HG03280 (cell line): ENCODE measurements at regions not wholly inside any gene's neighbourhood (a gene's known extent, or its start where the extent isn't known, plus 50 kb on each side); places are given as distances from the start of the nearest gene placed in this dataset.
"Not testable (repeated sequence)": the region's sequence is repeated elsewhere in the genome, so short reads cannot be mapped to it uniquely, and the experiment has no call there.

Experiments used
- ATAC-seq: cut with Tn5 transposase; IDR thresholded peaks from one replicate; pipeline ENCODE4 v1.9.1; 2021; ENCODE audit warnings: mild to moderate bottlenecking, moderate library complexity; ENCODE audit not compliant: unreplicated experiment

- ATAC-seq, result no peak
These were observed 253.5 kb downstream of the ZIC1 start for GRCh38 chr3:147662705-147663104.

GRCh38 chr3:147669077-147669476 lies 259.9 kb downstream of the ZIC1 start:
- no peak for ATAC-seq

GRCh38 chr3:147672035-147672434 lies 262.9 kb downstream of the ZIC1 start:
- ATAC-seq, result no peak

- no peak for ATAC-seq
These were observed 263.3 kb downstream of the ZIC1 start for GRCh38 chr3:147672436-147672835.

GRCh38 chr3:147675761-147676160 lies 266.6 kb downstream of the ZIC1 start:
- no peak for ATAC-seq

GRCh38 chr3:147680837-147681483 lies 271.8 kb downstream of the ZIC1 start:
- no peak for ATAC-seq

- ATAC-seq, result no peak
These were observed 279.7 kb downstream of the ZIC1 start for GRCh38 chr3:147688868-147689267.

- ATAC-seq, result no peak
These were observed 290.1 kb downstream of the ZIC1 start for GRCh38 chr3:147699175-147699838.

GRCh38 chr3:147701195-147701594 lies 292.0 kb downstream of the ZIC1 start:
- no peak for ATAC-seq

- ATAC-seq, result no peak
These were observed 293.3 kb downstream of the ZIC1 start for GRCh38 chr3:147702509-147702908.

GRCh38 chr3:147705651-147706051 lies 296.5 kb downstream of the ZIC1 start:
- no peak for ATAC-seq

GRCh38 chr3:147710753-147711152 lies 301.6 kb downstream of the ZIC1 start:
- not testable (repeated sequence) for ATAC-seq

GRCh38 chr3:147712357-147712756 lies 303.2 kb downstream of the ZIC1 start:
- no peak for ATAC-seq

- not testable (repeated sequence) for ATAC-seq
These were observed 303.6 kb downstream of the ZIC1 start for GRCh38 chr3:147712758-147713157.

- no peak for ATAC-seq
These were observed 304.3 kb downstream of the ZIC1 start for GRCh38 chr3:147713234-147714133.

- ATAC-seq, result no peak
These were observed 320.5 kb downstream of the ZIC1 start for GRCh38 chr3:147729641-147730040.

GRCh38 chr3:147730284-147730683 lies 321.1 kb downstream of the ZIC1 start:
- no peak for ATAC-seq

- ATAC-seq, result no peak
These were observed 324.1 kb downstream of the ZIC1 start for GRCh38 chr3:147733217-147733616.

GRCh38 chr3:147735616-147736015 lies 326.5 kb downstream of the ZIC1 start:
- no peak for ATAC-seq

GRCh38 chr3:147736226-147736625 lies 327.1 kb downstream of the ZIC1 start:
- ATAC-seq, result no peak

GRCh38 chr3:147737376-147737775 lies 328.2 kb downstream of the ZIC1 start:
- no peak for ATAC-seq

- ATAC-seq, result no peak
These were observed 331.8 kb downstream of the ZIC1 start for GRCh38 chr3:147740928-147741327.
